Calu3 (cell line): ENCODE measurements at regions not wholly inside any gene's neighbourhood (a gene's known extent, or its start where the extent isn't known, plus 50 kb on each side); places are given as distances from the start of the nearest gene placed in this dataset.

ENCODE experiments used
- BruUV-seq: library from RNA; stranded (reverse); fragments of 400-500 nt; replicated peaks from 2 replicates; lab custom pipeline; 2021; lab: Mats Ljungman, UMichigan
- CTCF ChIA-PET: fragments of 300-600 bp; sonication (Branson Sonifier 250); formaldehyde crosslinking; loops from one replicate; lab custom pipeline; 2022; ENCODE audit warnings: antibody characterized with exemption; lab: Charles Lee
- DNase-seq: peaks from one replicate; pipeline ENCODE4 v3.0.0; 2022
- H3K27ac Mint-ChIP-seq: one replicate; pipeline ENCODE4 v1.8.0; 2022; ENCODE audit warnings: mixed read lengths; ENCODE audit not compliant: unreplicated experiment
- H3K27me3 Mint-ChIP-seq: one replicate; pipeline ENCODE4 v1.8.0; 2022; ENCODE audit warnings: mixed read lengths; ENCODE audit not compliant: unreplicated experiment
- H3K36me3 Mint-ChIP-seq: one replicate; pipeline ENCODE4 v1.8.0; 2022; ENCODE audit warnings: mild to moderate bottlenecking, moderate library complexity, mixed read lengths; ENCODE audit not compliant: insufficient read depth, unreplicated experiment
- H3K4me1 Mint-ChIP-seq: one replicate; pipeline ENCODE4 v1.8.0; 2022; ENCODE audit warnings: mild to moderate bottlenecking, low read depth, mixed read lengths; ENCODE audit not compliant: unreplicated experiment
- H3K4me3 Mint-ChIP-seq: one replicate; pipeline ENCODE4 v1.8.0; 2022; ENCODE audit warnings: mild to moderate bottlenecking, low read depth, moderate library complexity, mixed read lengths; ENCODE audit not compliant: unreplicated experiment
- H3K9me3 Mint-ChIP-seq: one replicate; pipeline ENCODE4 v1.8.0; 2022; ENCODE audit warnings: low read depth, mixed read lengths; ENCODE audit not compliant: unreplicated experiment
- intact Hi-C: fragments of 100-400 bp; cut with micrococcal nuclease; formaldehyde crosslinking; loops from one replicate; pipeline ENCODE4 v1.10.0; 2022; ENCODE audit not compliant: unreplicated experiment
- TF ChIP-seq, protein P1 (sequence below): fragments of 200-600 bp; IDR thresholded peaks from one replicate; pipeline ENCODE4 v1.8.0; 2022; ENCODE audit warnings: antibody characterized with exemption; ENCODE audit not compliant: unreplicated experiment

DNA sequence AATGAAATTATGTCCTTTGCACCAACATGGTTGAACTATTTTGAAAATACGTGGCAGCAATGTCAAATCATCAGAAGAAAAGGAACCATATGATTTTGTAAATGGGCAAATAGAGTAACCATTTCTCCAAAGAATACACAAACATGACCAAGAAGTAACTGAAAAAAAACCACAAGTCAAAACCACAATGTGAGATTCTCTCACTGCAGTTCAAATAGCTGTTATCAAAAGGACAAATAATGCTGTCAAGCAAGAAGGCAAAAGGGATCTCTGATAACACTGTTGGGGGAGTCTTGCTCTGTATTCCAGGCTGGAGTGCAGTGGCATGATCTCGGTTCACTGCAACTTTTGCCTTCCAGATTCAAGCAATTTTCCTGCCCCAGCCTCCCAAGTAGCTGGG, 170.7 kb upstream of the XIST start:
- BruUV-seq: no TSS peak
- Mint-ChIP-seq H3K27ac (no peak overlapping the region), H3K9me3 (no peaks in the 10 kb centered on the region), H3K4me3 (no peak overlapping the region), H3K36me3 (peaks cover 7% of the 10 kb centered on the region), H3K4me1 (peaks cover 12% of the 10 kb centered on the region), H3K27me3 (no peaks in the 10 kb centered on the region)
- DNase-seq: no peak
- CTCF ChIA-PET: no interaction called here
- intact Hi-C loops: no loop called here
- TF ChIP-seq, protein P1, sequence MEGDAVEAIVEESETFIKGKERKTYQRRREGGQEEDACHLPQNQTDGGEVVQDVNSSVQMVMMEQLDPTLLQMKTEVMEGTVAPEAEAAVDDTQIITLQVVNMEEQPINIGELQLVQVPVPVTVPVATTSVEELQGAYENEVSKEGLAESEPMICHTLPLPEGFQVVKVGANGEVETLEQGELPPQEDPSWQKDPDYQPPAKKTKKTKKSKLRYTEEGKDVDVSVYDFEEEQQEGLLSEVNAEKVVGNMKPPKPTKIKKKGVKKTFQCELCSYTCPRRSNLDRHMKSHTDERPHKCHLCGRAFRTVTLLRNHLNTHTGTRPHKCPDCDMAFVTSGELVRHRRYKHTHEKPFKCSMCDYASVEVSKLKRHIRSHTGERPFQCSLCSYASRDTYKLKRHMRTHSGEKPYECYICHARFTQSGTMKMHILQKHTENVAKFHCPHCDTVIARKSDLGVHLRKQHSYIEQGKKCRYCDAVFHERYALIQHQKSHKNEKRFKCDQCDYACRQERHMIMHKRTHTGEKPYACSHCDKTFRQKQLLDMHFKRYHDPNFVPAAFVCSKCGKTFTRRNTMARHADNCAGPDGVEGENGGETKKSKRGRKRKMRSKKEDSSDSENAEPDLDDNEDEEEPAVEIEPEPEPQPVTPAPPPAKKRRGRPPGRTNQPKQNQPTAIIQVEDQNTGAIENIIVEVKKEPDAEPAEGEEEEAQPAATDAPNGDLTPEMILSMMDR: no peak

DNA sequence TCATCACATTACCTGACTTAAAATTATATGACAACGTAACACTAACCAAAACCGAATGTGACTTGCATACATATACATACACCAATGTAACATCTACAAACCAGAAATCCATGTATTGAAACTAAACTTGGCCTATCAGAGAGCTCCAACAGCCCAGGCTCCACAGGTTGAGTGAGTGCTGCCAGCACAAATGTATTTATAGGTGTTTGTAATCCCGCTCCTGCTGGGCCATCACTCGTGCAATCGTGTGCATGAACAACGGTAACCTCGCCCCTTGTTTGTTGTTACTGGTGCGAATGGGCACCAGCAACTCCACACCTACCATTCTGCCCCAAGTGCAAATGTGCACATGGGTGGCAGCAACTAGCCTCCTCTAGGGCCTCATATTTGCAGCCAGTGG, 165.7 kb upstream of the XIST start:
- no peaks in the 10 kb centered on the region for H3K27me3 Mint-ChIP-seq
- no peak for DNase-seq
- no peak overlapping the region for H3K4me3 Mint-ChIP-seq
- TF ChIP-seq, protein P1: no peak
- peaks cover 11% of the 10 kb centered on the region for H3K4me1 Mint-ChIP-seq
- no TSS peak for BruUV-seq
- intact Hi-C loops: no loop called here
- no peaks in the 10 kb centered on the region for H3K9me3 Mint-ChIP-seq
- H3K27ac Mint-ChIP-seq: no peak overlapping the region
- peaks cover 7% of the 10 kb centered on the region for H3K36me3 Mint-ChIP-seq
- CTCF ChIA-PET: no interaction called here

DNA sequence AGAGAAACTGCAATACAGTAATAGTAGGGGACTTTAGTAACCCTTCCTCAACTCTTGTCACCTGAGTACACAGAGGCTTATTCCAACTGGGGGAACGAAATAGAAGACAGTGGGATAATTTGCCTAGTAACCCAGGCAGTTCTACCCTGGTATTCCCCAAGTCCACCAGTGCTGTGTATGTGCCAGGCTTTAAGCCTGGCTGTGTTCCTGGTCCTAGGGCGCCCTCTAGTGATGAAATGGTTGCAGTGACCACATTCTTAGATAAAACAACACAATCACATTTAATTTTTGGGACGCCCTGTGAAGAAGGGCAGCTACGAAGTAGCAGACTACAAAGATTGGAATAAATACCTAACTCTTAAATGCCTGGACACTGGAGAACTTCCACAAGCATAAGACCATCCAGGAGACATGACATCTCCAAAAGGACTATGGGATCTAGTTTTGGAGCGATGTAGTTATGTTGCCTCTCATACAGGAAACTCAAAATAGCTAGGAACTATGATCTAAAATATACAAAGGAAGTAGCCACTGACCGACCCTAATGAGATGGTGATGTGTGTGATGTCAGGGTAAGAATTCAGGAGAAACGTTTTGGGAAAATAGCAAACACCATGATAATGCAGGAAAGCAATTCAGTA, 163.0 kb upstream of the XIST start:
- no peak overlapping the region for H3K27ac Mint-ChIP-seq
- no TSS peak for BruUV-seq
- TF ChIP-seq, protein P1: peak; percentile 69
- H3K4me3 Mint-ChIP-seq: no peak overlapping the region
- peak; percentile 59 for DNase-seq
- CTCF ChIA-PET: no interaction called here
- no peaks in the 10 kb centered on the region for H3K9me3 Mint-ChIP-seq
- intact Hi-C loops: loop anchor here (1.0 kb wide), 2 partner anchors 118 to 160 kb away; no protein-coding TSS in a partner anchor
- H3K4me1 Mint-ChIP-seq: peaks cover 11% of the 10 kb centered on the region
- H3K36me3 Mint-ChIP-seq: peaks cover 7% of the 10 kb centered on the region
- no peaks in the 10 kb centered on the region for H3K27me3 Mint-ChIP-seq

DNA sequence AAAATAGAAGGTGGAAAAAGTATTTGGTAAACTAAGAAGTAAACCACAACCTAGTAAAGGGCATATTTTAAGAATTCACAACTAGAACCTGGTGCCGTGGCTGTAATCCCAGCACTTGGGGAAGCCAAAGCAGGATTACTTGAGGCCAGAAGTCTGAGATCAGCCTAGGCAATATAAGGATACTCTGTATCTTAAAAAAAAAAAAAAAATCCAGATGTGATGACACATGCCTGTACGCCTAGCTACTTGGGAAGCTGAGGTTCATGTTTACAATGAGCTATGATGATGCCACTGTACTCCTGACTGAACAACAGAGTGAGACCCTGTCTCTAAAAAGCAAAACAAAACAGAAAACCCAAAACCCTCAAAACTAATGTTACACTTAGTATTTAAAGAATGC, 156.5 kb upstream of the XIST start:
- Mint-ChIP-seq H3K27ac (no peak overlapping the region), H3K36me3 (peaks cover 4% of the 10 kb centered on the region), H3K9me3 (no peaks in the 10 kb centered on the region), H3K4me3 (no peak overlapping the region), H3K4me1 (no peaks in the 10 kb centered on the region), H3K27me3 (no peaks in the 10 kb centered on the region)
- CTCF ChIA-PET: no interaction called here
- DNase-seq: no peak
- BruUV-seq: no TSS peak
- TF ChIP-seq, protein P1: no peak
- intact Hi-C loops: no loop called here
